ENCODE measurements at regions not wholly inside any gene's neighbourhood (a gene's known extent, or its start where the extent isn't known, plus 50 kb on each side); places are given as distances from the start of the nearest gene placed in this dataset.
A peak's percentile ranks its signal among the peaks of the same experiment; 100 is the strongest.

DNA sequence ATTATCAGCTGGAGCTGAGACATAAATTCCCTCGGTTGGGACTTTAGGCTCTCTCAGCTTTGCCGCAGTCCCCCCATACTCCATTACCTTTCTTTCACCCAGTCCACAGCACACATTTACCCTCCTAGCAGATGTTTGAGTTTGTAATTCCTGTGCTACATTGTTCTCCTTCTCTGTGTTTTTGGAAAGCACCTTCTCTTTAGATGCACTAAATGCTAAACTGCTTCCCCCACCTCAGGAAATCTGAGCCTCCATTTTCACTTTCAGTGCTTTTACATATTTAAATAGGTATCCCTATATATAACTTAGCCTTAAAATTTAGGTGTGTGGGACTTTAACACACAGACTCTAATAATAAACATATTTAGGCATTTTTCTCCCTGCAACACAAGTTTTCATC is 356.9 kb downstream of the NFIB start:
- Histone ChIP-seq H3K4me3 (no peak overlapping the region), H3K36me3 (no peaks in the 10 kb centered on the region), H3K27ac (no peak overlapping the region), H3K27me3 (no peaks in the 10 kb centered on the region), H3K4me1 (no peaks in the 10 kb centered on the region), H3K9me3 (no peaks in the 10 kb centered on the region)
- intact Hi-C loops (cut with DNase I) = no loop called here
- TF ChIP-seq POLR2AphosphoS5 (IDR thresholded peaks at IDR 0.05; ENCODE audit: insufficient read depth in 1 of 2, low read depth in 1 of 2) = no peak
- TF ChIP-seq, protein P1, sequence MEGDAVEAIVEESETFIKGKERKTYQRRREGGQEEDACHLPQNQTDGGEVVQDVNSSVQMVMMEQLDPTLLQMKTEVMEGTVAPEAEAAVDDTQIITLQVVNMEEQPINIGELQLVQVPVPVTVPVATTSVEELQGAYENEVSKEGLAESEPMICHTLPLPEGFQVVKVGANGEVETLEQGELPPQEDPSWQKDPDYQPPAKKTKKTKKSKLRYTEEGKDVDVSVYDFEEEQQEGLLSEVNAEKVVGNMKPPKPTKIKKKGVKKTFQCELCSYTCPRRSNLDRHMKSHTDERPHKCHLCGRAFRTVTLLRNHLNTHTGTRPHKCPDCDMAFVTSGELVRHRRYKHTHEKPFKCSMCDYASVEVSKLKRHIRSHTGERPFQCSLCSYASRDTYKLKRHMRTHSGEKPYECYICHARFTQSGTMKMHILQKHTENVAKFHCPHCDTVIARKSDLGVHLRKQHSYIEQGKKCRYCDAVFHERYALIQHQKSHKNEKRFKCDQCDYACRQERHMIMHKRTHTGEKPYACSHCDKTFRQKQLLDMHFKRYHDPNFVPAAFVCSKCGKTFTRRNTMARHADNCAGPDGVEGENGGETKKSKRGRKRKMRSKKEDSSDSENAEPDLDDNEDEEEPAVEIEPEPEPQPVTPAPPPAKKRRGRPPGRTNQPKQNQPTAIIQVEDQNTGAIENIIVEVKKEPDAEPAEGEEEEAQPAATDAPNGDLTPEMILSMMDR (IDR thresholded peaks at IDR 0.05) = no peak
- TF ChIP-seq POLR2A (IDR thresholded peaks at IDR 0.05) = no peak
- DNase-seq (ENCODE audit: extremely low spot score in 2 of 2) = no peak

DNA sequence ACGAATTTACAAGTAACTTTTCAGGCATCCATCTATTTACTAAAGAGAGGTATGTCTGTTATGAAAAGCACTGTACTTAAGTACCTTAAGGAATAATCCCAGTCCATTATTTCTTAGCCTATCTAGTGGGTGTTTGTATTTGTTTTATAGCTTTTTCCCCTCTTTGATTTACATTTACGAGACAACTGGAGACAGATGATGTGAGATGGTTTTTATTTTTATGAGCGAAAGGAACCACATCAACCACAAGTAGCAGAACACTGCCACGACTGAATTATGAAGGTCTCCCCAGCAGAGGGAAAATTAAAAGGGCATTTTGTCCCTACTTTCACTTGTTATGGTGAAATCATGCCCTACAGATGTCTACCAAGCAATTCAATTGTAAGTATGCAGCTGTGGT is 357.8 kb downstream of the NFIB start:
- H3K27me3 ChIP-seq = no peaks in the 10 kb centered on the region
- H3K9me3 ChIP-seq = no peaks in the 10 kb centered on the region
- no peak overlapping the region for H3K4me3 ChIP-seq
- no peak for DNase-seq (ENCODE audit: extremely low spot score in 2 of 2)
- intact Hi-C loops (cut with DNase I) = no loop called here
- H3K36me3 ChIP-seq = no peaks in the 10 kb centered on the region
- no peak for TF ChIP-seq POLR2AphosphoS5 (IDR thresholded peaks at IDR 0.05; ENCODE audit: insufficient read depth in 1 of 2, low read depth in 1 of 2)
- TF ChIP-seq, protein P1 (IDR thresholded peaks at IDR 0.05) = peak in 1 of 3 experiments; percentile 13
- no peak for TF ChIP-seq POLR2A (IDR thresholded peaks at IDR 0.05)
- H3K4me1 ChIP-seq = no peaks in the 10 kb centered on the region
- H3K27ac ChIP-seq = no peak overlapping the region

DNA sequence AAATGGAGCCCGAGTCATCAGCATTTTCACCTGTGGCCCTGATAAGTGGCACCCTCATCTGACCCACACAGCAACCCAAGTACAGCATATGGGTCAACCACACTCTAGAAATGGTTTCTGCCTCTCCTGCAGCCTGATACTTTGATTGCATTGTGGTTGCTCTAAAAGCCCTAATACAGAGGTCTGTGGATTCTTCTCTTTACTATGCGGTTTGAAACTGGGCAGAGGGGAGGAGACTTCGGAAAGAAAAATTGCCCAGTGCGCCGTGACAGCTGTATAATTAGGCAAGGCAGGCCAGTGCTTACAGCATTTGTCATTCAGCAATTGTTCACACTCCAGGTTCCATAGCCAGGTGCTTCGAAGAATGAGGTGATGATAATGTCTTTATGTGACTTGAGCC is 361.0 kb downstream of the NFIB start:
- intact Hi-C loops (cut with DNase I) = no loop called here
- H3K27me3 ChIP-seq = no peaks in the 10 kb centered on the region
- H3K27ac ChIP-seq = no peak overlapping the region
- no peak overlapping the region for H3K4me3 ChIP-seq
- DNase-seq (ENCODE audit: extremely low spot score in 2 of 2) = no peak
- no peaks in the 10 kb centered on the region for H3K36me3 ChIP-seq
- no peaks in the 10 kb centered on the region for H3K9me3 ChIP-seq
- no peak for TF ChIP-seq POLR2AphosphoS5 (IDR thresholded peaks at IDR 0.05; ENCODE audit: insufficient read depth in 1 of 2, low read depth in 1 of 2)
- no peak for TF ChIP-seq POLR2A (IDR thresholded peaks at IDR 0.05)
- TF ChIP-seq, protein P1 (IDR thresholded peaks at IDR 0.05) = no peak
- no peaks in the 10 kb centered on the region for H3K4me1 ChIP-seq

DNA sequence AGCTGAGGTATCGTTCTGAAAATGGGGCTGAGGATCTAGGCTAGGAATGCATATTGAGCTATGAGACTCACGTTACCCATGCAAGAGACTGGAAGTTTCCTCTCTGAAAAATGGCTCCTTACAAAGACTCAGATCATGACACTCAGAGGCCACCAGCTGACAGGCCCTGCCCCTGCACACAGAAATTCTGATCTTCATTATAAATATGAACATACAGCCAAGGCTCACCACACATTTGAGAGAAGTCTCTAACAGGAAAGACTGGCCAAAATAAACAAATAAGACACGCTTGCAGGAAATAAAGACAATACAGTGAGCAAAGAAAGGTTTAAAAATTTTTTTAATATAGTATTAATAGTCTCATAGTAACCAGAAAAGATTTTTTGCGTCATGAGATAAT is 365.9 kb downstream of the NFIB start:
- no peaks in the 10 kb centered on the region for H3K36me3 ChIP-seq
- no peaks in the 10 kb centered on the region for H3K9me3 ChIP-seq
- H3K4me3 ChIP-seq = no peak overlapping the region
- no peaks in the 10 kb centered on the region for H3K4me1 ChIP-seq
- H3K27ac ChIP-seq = no peak overlapping the region
- DNase-seq (ENCODE audit: extremely low spot score in 2 of 2) = no peak
- H3K27me3 ChIP-seq = no peaks in the 10 kb centered on the region
- no peak for TF ChIP-seq POLR2A (IDR thresholded peaks at IDR 0.05)
- no peak for TF ChIP-seq POLR2AphosphoS5 (IDR thresholded peaks at IDR 0.05; ENCODE audit: insufficient read depth in 1 of 2, low read depth in 1 of 2)
- TF ChIP-seq, protein P1 (IDR thresholded peaks at IDR 0.05) = no peak
- intact Hi-C loops (cut with DNase I) = no loop called here

DNA sequence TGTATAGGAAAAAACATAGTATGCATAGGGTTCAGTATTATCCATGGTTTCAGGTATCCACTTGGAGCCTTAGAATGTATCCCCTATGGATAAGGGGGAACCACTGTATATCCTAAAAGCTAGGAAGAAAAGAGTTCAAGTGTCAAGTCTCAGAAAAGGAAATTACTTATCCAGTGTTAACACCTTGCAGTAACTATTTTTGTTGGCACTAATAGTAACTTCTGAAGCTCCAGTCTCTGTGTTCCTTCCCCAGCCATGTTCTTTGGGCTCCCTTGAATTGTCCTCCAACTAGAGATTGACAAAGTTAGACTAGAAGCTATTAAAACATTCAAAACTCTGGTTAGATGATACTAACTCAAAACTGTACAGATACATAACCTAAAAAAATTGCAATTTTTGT is 370.8 kb downstream of the NFIB start:
- DNase-seq (ENCODE audit: extremely low spot score in 2 of 2) = no peak
- intact Hi-C loops (cut with DNase I) = no loop called here
- no peaks in the 10 kb centered on the region for H3K9me3 ChIP-seq
- no peak overlapping the region for H3K4me3 ChIP-seq
- H3K4me1 ChIP-seq = no peaks in the 10 kb centered on the region
- TF ChIP-seq POLR2A (IDR thresholded peaks at IDR 0.05) = no peak
- TF ChIP-seq, protein P1 (IDR thresholded peaks at IDR 0.05) = no peak
- no peaks in the 10 kb centered on the region for H3K27me3 ChIP-seq
- no peak overlapping the region for H3K27ac ChIP-seq
- H3K36me3 ChIP-seq = no peaks in the 10 kb centered on the region

All from vagina (tissue), 2 donors.